22Rv1 (cell line): ENCODE measurements at regions not wholly inside any gene's neighbourhood (a gene's known extent, or its start where the extent isn't known, plus 50 kb on each side); places are given as distances from the start of the nearest gene placed in this dataset.

Experiments
- H3K27ac ChIP-seq: fragments of 450-650 bp; 2 replicates; pipeline ENCODE4 v1.5.1; 2017
- CTCF ChIP-seq: fragments of 450-650 bp; IDR thresholded peaks from 2 replicates; pipeline ENCODE4 v1.5.1; 2017; ENCODE audit warnings: mild to moderate bottlenecking
- ZFX ChIP-seq: fragments of 450-650 bp; IDR thresholded peaks from 2 replicates; pipeline ENCODE4 v1.6.1; 2017; ENCODE audit warnings: antibody characterized with exemption, borderline replicate concordance

DNA sequence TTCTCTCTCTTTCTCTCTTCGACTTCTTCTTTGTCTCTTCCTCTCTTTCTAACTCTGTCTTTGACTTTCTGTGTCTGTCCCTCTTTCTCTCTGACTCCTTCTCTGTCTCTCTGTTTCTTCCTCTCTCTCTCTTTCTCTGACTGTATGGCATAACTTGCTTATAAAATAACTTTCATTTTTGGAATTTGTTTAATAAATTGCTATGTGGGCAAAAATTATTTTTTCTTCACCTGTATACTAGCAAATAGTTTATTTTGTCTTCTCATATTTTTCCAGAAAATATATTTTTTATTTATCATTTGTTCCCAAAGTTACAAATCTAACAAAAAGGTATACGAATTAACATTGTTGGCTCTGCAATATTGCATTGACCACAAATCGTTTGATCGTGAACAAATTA, 305.7 kb upstream of the FAM98A start:
- no peak overlapping the region for H3K27ac ChIP-seq
- no peak for TF ChIP-seq ZFX
- no peak for TF ChIP-seq CTCF

GRCh38 chr2:33903701-33904100, 304.6 kb upstream of the FAM98A start:
- TF ChIP-seq ZFX (no peak), CTCF (no peak)
- no peak overlapping the region for H3K27ac ChIP-seq

- TF ChIP-seq CTCF (no peak), ZFX (no peak)
- no peak overlapping the region for H3K27ac ChIP-seq
Observed at GRCh38 chr2:33903215-33903614, 304.1 kb upstream of the FAM98A start.

- no peak overlapping the region for H3K27ac ChIP-seq
- TF ChIP-seq CTCF (no peak), ZFX (no peak)
Observed at GRCh38 chr2:33900610-33901009, 301.5 kb upstream of the FAM98A start.

DNA sequence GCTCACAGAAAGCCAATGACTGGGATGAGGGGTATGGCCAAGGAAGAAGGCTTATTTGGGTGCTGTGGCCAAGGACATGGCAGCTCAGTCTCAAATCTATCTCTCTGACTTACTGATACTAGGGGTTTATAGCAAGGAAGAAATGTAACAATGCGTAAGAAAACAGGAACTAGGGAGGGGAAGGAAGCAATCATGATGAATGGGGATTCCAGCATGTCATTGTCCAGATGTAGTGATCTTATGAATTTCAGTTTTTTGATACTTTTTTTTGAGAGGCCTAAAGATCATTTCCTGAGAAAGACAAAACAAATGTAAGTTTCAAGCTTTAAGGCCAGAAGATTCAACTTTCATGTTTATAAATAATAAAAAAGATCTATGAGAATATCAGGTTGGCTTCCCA, 298.6 kb upstream of the FAM98A start:
- TF ChIP-seq CTCF, result no peak
- no peak for TF ChIP-seq ZFX

GRCh38 chr2:33893824-33894223, 294.7 kb upstream of the FAM98A start:
- no peak for TF ChIP-seq ZFX
- no peak for TF ChIP-seq CTCF
- no peak overlapping the region for H3K27ac ChIP-seq

More for the DNA sequence above, 298.6 kb upstream of the FAM98A start:
- H3K27ac ChIP-seq, result no peak overlapping the region

DNA sequence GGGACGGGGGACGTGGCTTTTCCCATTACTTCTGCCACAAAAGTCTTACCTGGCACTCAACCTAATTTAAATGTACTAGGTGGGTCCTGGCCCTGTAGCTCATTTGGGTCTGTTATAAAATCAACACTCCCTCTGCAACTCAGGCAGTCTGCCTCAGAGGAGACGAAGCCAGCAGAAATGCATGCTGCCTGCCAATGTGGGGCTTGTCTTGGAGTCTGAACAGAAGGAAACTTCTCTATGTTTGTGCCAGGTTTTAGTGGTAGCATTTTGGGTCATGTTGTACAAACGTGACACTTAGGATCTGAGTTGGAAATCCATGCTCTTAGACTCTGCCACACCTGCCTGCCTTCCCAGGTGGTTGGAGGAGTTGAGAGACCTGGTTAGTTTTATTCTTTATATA, 292.5 kb upstream of the FAM98A start:
- H3K27ac ChIP-seq, result no peak overlapping the region
- TF ChIP-seq CTCF, result no peak
- TF ChIP-seq ZFX, result no peak

GRCh38 chr2:33890686-33891085, 291.6 kb upstream of the FAM98A start:
- H3K27ac ChIP-seq, result no peak overlapping the region
- TF ChIP-seq CTCF, result no peak
- TF ChIP-seq ZFX, result no peak
